H9 (cell line): ENCODE measurements at regions not wholly inside any gene's neighbourhood (a gene's known extent, or its start where the extent isn't known, plus 50 kb on each side); places are given as distances from the start of the nearest gene placed in this dataset.

Source experiments
- DNase-seq: peaks from one replicate; pipeline ENCODE4 v3.0.0-alpha.2; 2017
- H2AFZ ChIP-seq: one replicate; pipeline ENCODE4 v1.6.1; 2013; ENCODE audit warnings: mild to moderate bottlenecking, low read length, control low read depth, moderate library complexity
- H2AK5ac ChIP-seq: 2 replicates; pipeline ENCODE4 v1.6.1; 2013; ENCODE audit warnings: low read length, control low read depth, mixed read lengths; ENCODE audit not compliant: insufficient read length
- H2BK120ac ChIP-seq: one replicate; pipeline ENCODE4 v1.6.1; 2013; ENCODE audit warnings: low read depth, mild to moderate bottlenecking, low read length, control low read depth, inconsistent platforms; ENCODE audit not compliant: poor library complexity, severe bottlenecking
- H2BK12ac ChIP-seq: 2 replicates; pipeline ENCODE4 v1.6.1; 2013; ENCODE audit warnings: low read length, control low read depth, mixed read lengths, low read depth; ENCODE audit not compliant: insufficient read length
- H2BK15ac ChIP-seq: 2 replicates; pipeline ENCODE4 v1.6.1; 2013; ENCODE audit warnings: low read depth, low read length, control low read depth
- H2BK20ac ChIP-seq: one replicate; pipeline ENCODE4 v1.6.1; 2013; ENCODE audit warnings: low read depth, mild to moderate bottlenecking, low read length, control low read depth, inconsistent platforms; ENCODE audit not compliant: poor library complexity, severe bottlenecking
- H2BK5ac ChIP-seq: 2 replicates; pipeline ENCODE4 v1.6.1; 2013; ENCODE audit warnings: low read length, control low read depth, mixed read lengths; ENCODE audit not compliant: insufficient read length
- H3K14ac ChIP-seq: 2 replicates; pipeline ENCODE4 v1.6.1; 2013; ENCODE audit warnings: low read length, control low read depth; ENCODE audit not compliant: insufficient read depth
- H3K18ac ChIP-seq: 2 replicates; pipeline ENCODE4 v1.6.1; 2013; ENCODE audit warnings: low read depth, mild to moderate bottlenecking, mixed read lengths, low read length, control low read depth; ENCODE audit not compliant: insufficient read length
- H3K23ac ChIP-seq: 2 replicates; pipeline ENCODE4 v1.6.1; 2013; ENCODE audit warnings: low read length, control low read depth, mixed read lengths, low read depth; ENCODE audit not compliant: insufficient read length
- H3K23me2 ChIP-seq: 2 replicates; pipeline ENCODE4 v1.6.1; 2013; ENCODE audit warnings: low read depth, mild to moderate bottlenecking, mixed read lengths, low read length, control low read depth; ENCODE audit not compliant: insufficient read length, poor library complexity, severe bottlenecking
- H3K27ac ChIP-seq: 2 replicates; pipeline ENCODE4 v1.5.1; 2013; ENCODE audit warnings: low read length, control low read depth, mixed read lengths, low read depth; ENCODE audit not compliant: insufficient read length
- H3K27me3 ChIP-seq: 2 replicates; pipeline ENCODE4 v1.6.1; 2013; ENCODE audit warnings: low read length, control low read depth, inconsistent platforms; ENCODE audit not compliant: insufficient read depth
- H3K4ac ChIP-seq: 2 replicates; pipeline ENCODE4 v1.6.1; 2013; ENCODE audit warnings: low read depth, mild to moderate bottlenecking, control low read depth, inconsistent platforms, low read length, moderate library complexity
- H3K4me1 ChIP-seq: 2 replicates; pipeline ENCODE4 v1.6.1; 2013; ENCODE audit warnings: low read length, control low read depth, inconsistent platforms; ENCODE audit not compliant: insufficient read depth
- H3K4me2 ChIP-seq: 2 replicates; pipeline ENCODE4 v1.6.1; 2013; ENCODE audit warnings: low read length, control low read depth, mixed read lengths; ENCODE audit not compliant: insufficient read length, insufficient read depth
- H3K56ac ChIP-seq: 2 replicates; pipeline ENCODE4 v1.6.1; 2013; ENCODE audit warnings: low read depth, mild to moderate bottlenecking, mixed read lengths, low read length, control low read depth; ENCODE audit not compliant: insufficient read length
- H3K79me1 ChIP-seq: 2 replicates; pipeline ENCODE4 v1.6.1; 2013; ENCODE audit warnings: low read depth, mild to moderate bottlenecking, moderate library complexity, low read length, control low read depth, inconsistent platforms; ENCODE audit not compliant: insufficient read depth, poor library complexity, severe bottlenecking
- H3K79me2 ChIP-seq: 2 replicates; pipeline ENCODE4 v1.6.1; 2013; ENCODE audit warnings: low read length, control low read depth, inconsistent platforms; ENCODE audit not compliant: insufficient read depth
- H3K9ac ChIP-seq: 2 replicates; pipeline ENCODE4 v1.6.1; 2013; ENCODE audit warnings: low read length, control low read depth, mixed read lengths; ENCODE audit not compliant: insufficient read length; ENCODE audit errors: extremely low read depth
- H3K9me3 ChIP-seq: one replicate; pipeline ENCODE4 v1.6.1; 2013; ENCODE audit warnings: low read depth, low read length, inconsistent platforms; ENCODE audit not compliant: control insufficient read depth
- H3T11ph ChIP-seq: one replicate; pipeline ENCODE4 v1.6.1; 2013; ENCODE audit warnings: mild to moderate bottlenecking, low read length, control low read depth, inconsistent platforms
- H4K20me1 ChIP-seq: one replicate; pipeline ENCODE4 v1.6.1; 2013; ENCODE audit not compliant: control insufficient read depth, insufficient read length, insufficient read depth
- H4K5ac ChIP-seq: 2 replicates; pipeline ENCODE4 v1.6.1; 2013; ENCODE audit warnings: low read depth, mild to moderate bottlenecking, mixed read lengths, low read length, control low read depth; ENCODE audit not compliant: insufficient read length
- H4K8ac ChIP-seq: replicated peaks from 2 replicates; pipeline ENCODE4 v1.6.1; 2013; ENCODE audit warnings: low read length, control low read depth, mixed read lengths, low read depth; ENCODE audit not compliant: insufficient read length
- H4K91ac ChIP-seq: 2 replicates; pipeline ENCODE4 v1.6.1; 2013; ENCODE audit warnings: low read depth, mild to moderate bottlenecking, moderate library complexity, mixed read lengths, low read length, control low read depth; ENCODE audit not compliant: insufficient read length
- H3K27ac Mint-ChIP-seq, 3 experiments: 2 replicates in 2 of 3; 3 replicates in 1 of 3; pipeline ENCODE4 v1.8.0; 2020 to 2021; ENCODE audit warnings: mixed read lengths in 3 of 3, mild to moderate bottlenecking in 1 of 3, moderate library complexity in 1 of 3
- H3K27me3 Mint-ChIP-seq: 2 replicates; pipeline ENCODE4 v1.8.0; 2021; ENCODE audit warnings: low read depth, mild to moderate bottlenecking, moderate library complexity, mixed read lengths
- H3K36me3 Mint-ChIP-seq, 3 experiments: 2 replicates in 2 of 3; 3 replicates in 1 of 3; pipeline ENCODE4 v1.8.0; 2020 to 2021; ENCODE audit warnings: low read depth in 3 of 3, mixed read lengths in 3 of 3; ENCODE audit not compliant: insufficient read depth in 1 of 3
- H3K4me1 Mint-ChIP-seq, 2 experiments: 2 replicates each; pipeline ENCODE4 v1.8.0; 2020; ENCODE audit warnings: mixed read lengths in 2 of 2
- H3K4me3 Mint-ChIP-seq, 2 experiments: 2 replicates in 1 of 2; 3 replicates in 1 of 2; pipeline ENCODE4 v1.8.0; 2020 to 2021; ENCODE audit warnings: mild to moderate bottlenecking in 2 of 2, mixed read lengths in 2 of 2, moderate library complexity in 1 of 2
- H3K9me3 Mint-ChIP-seq, 2 experiments: 2 replicates in 1 of 2; 3 replicates in 1 of 2; pipeline ENCODE4 v1.8.0; 2020; ENCODE audit warnings: mild to moderate bottlenecking in 2 of 2, mixed read lengths in 2 of 2, moderate library complexity in 1 of 2
- CTCF ChIP-seq: fragments of 200-600 bp; sonication (generic); conservative IDR thresholded peaks from 3 replicates; pipeline ENCODE4 v1.8.0; 2021; ENCODE audit warnings: antibody characterized with exemption, mild to moderate bottlenecking
- WGBS: extraction: QIAGEN DNeasy Blood & Tissue Kit; methylation state at CpG from one replicate; pipeline ENCODE4 v1.1.7; 2013; ENCODE audit warnings: missing lambda C conversion rate, low lambda C conversion rate, mixed read lengths; ENCODE audit not compliant: insufficient read length; ENCODE audit errors: extremely low coverage; 5-methylcytosine and 5-hydroxymethylcytosine counted together

GRCh38 chr13:38590230-38590629, 96.6 kb upstream of the FREM2 start:
- H4K8ac ChIP-seq = no peak overlapping the region
- H3K23ac ChIP-seq = no peak overlapping the region
- H2BK15ac ChIP-seq = no peak overlapping the region
- H2BK12ac ChIP-seq = no peak overlapping the region
- H3K4ac ChIP-seq = no peak overlapping the region
- H4K91ac ChIP-seq = no peak overlapping the region
- WGBS = no CpG with 5 or more reads among the region's 2 CpGs
- H3K27ac ChIP-seq = no peak overlapping the region
- H2BK120ac ChIP-seq = no peak overlapping the region
- H3K27me3 ChIP-seq = no peaks in the 10 kb centered on the region
- H2AK5ac ChIP-seq = no peak overlapping the region
- H2BK20ac ChIP-seq = no peak overlapping the region
- H3K56ac ChIP-seq = no peak overlapping the region
- no peaks in the 10 kb centered on the region for H3K79me2 ChIP-seq
- no peak overlapping the region for H3K4me2 ChIP-seq
- no peaks in the 10 kb centered on the region for H4K20me1 ChIP-seq
- H3K36me3 Mint-ChIP-seq = peaks cover 0 to 7% (median 0%) of the 10 kb centered on the region in 3 experiments; a peak in 1 of 7 replicates
- no peaks in the 10 kb centered on the region for H3K4me1 ChIP-seq
- H2AFZ ChIP-seq = no peak overlapping the region
- H3K27ac Mint-ChIP-seq = no peak overlapping the region
- H3K4me1 Mint-ChIP-seq = no peaks in the 10 kb centered on the region
- no peak for TF ChIP-seq CTCF
- H4K5ac ChIP-seq = no peak overlapping the region
- no peak overlapping the region for H3K4me3 Mint-ChIP-seq
- no peak overlapping the region for H3K9ac ChIP-seq
- H3K9me3 Mint-ChIP-seq = peaks cover 0 to 5% of the 10 kb centered on the region in 2 experiments; a peak in 1 of 5 replicates
- no peak overlapping the region for H3K14ac ChIP-seq
- no peaks in the 10 kb centered on the region for H3K9me3 ChIP-seq
- H2BK5ac ChIP-seq = no peak overlapping the region
- H3K18ac ChIP-seq = no peak overlapping the region
- no peaks in the 10 kb centered on the region for H3K23me2 ChIP-seq
- no peaks in the 10 kb centered on the region for H3K79me1 ChIP-seq
- no peaks in the 10 kb centered on the region for H3K27me3 Mint-ChIP-seq
- no peak for DNase-seq
- H3T11ph ChIP-seq = no peak overlapping the region
